ENCODE measurements at regions not wholly inside any gene's neighbourhood (a gene's known extent, or its start where the extent isn't known, plus 50 kb on each side); places are given as distances from the start of the nearest gene placed in this dataset.
"Not testable (repeated sequence)": the region's sequence is repeated elsewhere in the genome, so short reads cannot be mapped to it uniquely, and the experiment has no call there.

GRCh38 chr14:56351861-56352260, 227.7 kb upstream of the TMEM260 start:
- DNase-seq = no peak

- DNase-seq = no peak
These were observed 226.6 kb upstream of the TMEM260 start for GRCh38 chr14:56352999-56353398.

- DNase-seq = no peak
These were observed 222.2 kb upstream of the TMEM260 start for GRCh38 chr14:56357428-56357827.

- DNase-seq = no peak
These were observed 221.3 kb upstream of the TMEM260 start for GRCh38 chr14:56358275-56358674.

GRCh38 chr14:56358851-56359614, 220.6 kb upstream of the TMEM260 start:
- DNase-seq = no peak

- DNase-seq = not testable (repeated sequence)
These were observed 213.9 kb upstream of the TMEM260 start for GRCh38 chr14:56365663-56366062.

- no peak for DNase-seq
These were observed 212.2 kb upstream of the TMEM260 start for GRCh38 chr14:56367416-56367815.

- DNase-seq = no peak
These were observed 207.9 kb upstream of the TMEM260 start for GRCh38 chr14:56371737-56372136.

GRCh38 chr14:56374421-56374820, 205.2 kb upstream of the TMEM260 start:
- DNase-seq = no peak

GRCh38 chr14:56378046-56378445, 201.6 kb upstream of the TMEM260 start:
- no peak for DNase-seq

- no peak for DNase-seq
These were observed 201.1 kb upstream of the TMEM260 start for GRCh38 chr14:56378475-56378877.

- DNase-seq = no peak
These were observed 199.6 kb upstream of the TMEM260 start for GRCh38 chr14:56379956-56380355.

GRCh38 chr14:56386024-56386423, 193.6 kb upstream of the TMEM260 start:
- no peak for DNase-seq

GRCh38 chr14:56390859-56391258, 188.7 kb upstream of the TMEM260 start:
- no peak for DNase-seq

- no peak for DNase-seq
These were observed 184.6 kb upstream of the TMEM260 start for GRCh38 chr14:56394826-56395530.

- DNase-seq = no peak
These were observed 179.3 kb upstream of the TMEM260 start for GRCh38 chr14:56400109-56400825.

- no peak for DNase-seq
These were observed 166.8 kb upstream of the TMEM260 start for GRCh38 chr14:56412468-56413434.

GRCh38 chr14:56413721-56414120, 165.9 kb upstream of the TMEM260 start:
- DNase-seq = peak in 1 of 14 donors; percentile 3

GRCh38 chr14:56414236-56414635, 165.4 kb upstream of the TMEM260 start:
- DNase-seq = peak in 2 of 14 donors; percentile 9 to 20

- no peak for DNase-seq
These were observed 163.4 kb upstream of the TMEM260 start for GRCh38 chr14:56416213-56416612.

GRCh38 chr14:56417173-56417572, 162.4 kb upstream of the TMEM260 start:
- DNase-seq = no peak

- DNase-seq = no peak
These were observed 159.8 kb upstream of the TMEM260 start for GRCh38 chr14:56419750-56420149.
